GM19023 (cell line): ENCODE measurements at regions not wholly inside any gene's neighbourhood (a gene's known extent, or its start where the extent isn't known, plus 50 kb on each side); places are given as distances from the start of the nearest gene placed in this dataset.
"Not testable (repeated sequence)": the region's sequence is repeated elsewhere in the genome, so short reads cannot be mapped to it uniquely, and the experiment has no call there.

Source experiments
- ATAC-seq: cut with Tn5 transposase; IDR thresholded peaks from one replicate; pipeline ENCODE4 v1.9.1; 2021; ENCODE audit warnings: mild to moderate bottlenecking, moderate library complexity; ENCODE audit not compliant: unreplicated experiment

DNA sequence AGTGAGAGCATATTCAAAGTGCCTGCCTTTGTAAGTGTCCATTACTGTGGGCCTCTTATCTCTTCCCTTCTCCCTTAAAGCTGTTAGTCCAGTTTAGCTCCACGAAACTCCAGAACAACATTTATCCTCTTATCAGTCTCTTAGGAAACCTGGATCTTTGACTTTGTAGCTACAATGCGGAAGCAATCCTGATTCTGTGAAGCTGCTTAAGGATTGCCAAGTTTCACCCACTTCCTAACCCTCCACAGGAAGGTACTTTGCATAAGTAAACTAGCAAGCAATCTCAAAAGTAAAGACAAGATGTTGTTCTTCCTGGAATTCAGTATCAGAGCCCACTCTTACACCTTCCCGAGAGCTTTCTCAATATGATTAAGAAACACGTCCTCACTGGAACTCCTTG, 164.9 kb upstream of the USP25 start:
- no peak for ATAC-seq

DNA sequence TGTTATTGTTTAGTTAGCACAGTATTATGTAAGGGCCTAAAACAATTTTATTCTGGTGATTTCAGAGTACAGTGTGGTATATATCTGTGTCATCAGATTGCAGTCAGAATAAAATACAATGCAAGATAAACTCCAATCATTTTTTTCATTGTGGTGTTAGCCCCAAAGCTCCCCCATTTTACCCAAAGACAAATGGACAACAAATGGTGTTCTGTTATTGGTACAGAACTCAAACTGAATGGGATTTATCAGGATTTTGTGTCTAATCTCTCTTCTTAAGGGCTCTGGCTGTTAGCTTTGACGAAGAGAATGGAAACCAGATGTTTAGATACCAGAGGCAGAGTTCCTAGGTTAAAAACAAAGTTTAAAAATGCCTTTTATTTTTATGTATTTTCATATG, 163.1 kb upstream of the USP25 start:
- no peak for ATAC-seq

DNA sequence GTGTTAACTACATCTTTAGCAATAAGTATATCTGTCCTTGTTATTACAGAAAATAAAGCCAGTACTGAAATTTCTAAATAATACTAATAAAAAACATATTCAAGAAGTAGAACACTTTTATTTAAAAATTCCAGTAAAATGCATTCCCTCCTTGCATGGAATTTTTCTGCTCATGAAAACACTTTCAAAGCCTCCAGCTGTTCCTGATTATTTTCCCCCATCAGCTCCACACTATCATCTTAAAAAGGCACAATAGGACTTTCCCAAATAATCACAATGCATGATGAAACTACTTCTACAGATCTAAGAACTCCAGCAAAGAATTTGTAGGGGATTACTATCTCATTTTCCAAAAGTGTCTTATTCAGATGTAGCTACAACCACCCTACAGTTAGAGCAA, 162.6 kb upstream of the USP25 start:
- no peak for ATAC-seq

DNA sequence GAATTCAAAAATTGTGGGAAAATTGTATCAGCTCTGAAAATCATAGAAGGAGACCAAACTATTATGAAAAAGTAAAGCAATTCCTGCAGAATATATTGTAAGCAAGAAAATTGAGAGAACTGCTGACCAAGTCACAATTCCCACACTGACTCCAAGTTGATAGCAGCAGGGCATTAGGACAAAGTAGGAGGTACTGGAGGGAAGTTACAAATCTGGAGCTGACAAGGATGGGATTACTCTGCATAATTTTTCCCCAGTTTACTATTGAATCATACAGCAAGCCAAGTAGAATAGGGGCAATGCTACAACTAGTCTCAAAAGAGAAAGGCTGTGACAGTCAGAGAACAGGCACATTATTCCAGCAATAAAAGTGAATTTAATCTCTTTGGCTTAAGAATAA, 161.3 kb upstream of the USP25 start:
- ATAC-seq: no peak

DNA sequence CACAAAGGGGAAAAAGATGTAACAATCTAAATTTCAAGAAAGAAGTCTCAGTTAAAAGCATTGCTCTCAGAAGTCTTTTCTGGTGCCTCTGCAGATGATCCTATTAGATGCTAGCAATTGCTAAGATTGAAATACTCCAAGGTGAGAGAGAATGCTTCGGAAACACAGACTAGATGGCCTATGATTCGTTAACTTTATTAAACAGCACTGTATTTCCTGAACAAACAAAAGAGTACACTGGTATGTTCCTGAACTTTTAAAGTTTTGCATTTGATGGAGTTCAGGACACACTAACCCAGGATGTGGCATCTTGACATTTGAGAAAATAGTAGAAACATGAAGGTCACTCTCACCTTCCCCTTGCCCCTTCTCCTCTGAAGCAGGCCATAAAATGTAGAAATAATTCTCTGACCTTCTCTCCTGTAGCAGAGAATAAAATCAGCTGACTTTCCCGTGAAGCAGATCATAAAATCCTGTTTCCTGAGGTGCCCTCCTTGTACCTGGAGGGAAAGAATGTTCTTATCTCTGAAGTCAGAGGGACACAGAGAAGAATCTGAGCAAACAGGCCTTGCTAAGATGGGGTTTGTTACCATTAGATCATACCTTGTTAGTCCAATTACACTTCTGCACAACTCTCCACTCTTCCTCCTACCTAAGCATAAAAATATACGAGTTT, 142.9 kb upstream of the USP25 start:
- ATAC-seq: no peak

DNA sequence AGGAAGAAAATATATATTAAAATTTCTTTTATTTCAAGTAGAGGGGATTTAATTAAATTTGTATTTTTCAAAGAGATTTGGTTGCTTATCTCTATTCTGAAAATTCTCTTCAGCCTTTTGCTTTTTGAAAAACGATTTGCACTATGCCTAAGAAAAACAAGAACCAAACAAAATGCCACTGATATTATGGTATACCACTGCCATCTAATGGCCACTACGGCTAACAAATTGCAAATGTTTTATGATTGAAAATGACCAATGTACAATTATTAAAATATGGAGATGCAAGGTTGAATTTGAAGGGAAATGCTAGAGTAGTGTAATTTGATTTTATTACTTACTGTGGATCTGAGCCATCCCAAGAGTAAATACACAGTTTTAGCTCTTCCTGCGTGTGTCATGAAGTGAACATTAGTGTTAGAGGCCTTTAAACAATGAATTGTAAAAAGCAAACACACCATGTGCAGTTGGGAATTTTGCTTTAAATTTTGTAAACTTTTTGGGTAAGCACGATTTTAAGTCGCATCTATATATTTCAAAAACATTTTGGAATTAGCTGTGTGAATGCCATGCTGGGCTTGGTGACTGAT, 137.4 kb upstream of the USP25 start:
- ATAC-seq: no peak

DNA sequence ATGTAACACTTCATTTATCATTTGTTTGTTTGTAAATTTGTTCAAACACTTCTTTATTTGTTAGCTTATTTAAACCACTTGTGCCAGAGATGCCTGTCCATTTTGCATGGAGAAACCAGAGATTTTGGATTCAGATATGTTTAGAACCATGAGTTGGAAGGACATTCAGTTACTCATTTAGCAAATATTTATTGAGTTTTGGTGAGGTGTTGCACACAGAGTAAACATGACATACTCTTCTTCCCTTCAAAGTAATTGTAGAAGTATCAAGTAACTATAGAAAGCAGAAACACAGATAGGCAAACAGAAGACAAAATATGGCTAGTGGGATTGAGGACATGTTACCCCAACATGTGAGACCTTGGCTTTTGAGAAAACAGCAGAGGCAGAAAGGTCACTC, 136.8 kb upstream of the USP25 start:
- ATAC-seq: no peak

DNA sequence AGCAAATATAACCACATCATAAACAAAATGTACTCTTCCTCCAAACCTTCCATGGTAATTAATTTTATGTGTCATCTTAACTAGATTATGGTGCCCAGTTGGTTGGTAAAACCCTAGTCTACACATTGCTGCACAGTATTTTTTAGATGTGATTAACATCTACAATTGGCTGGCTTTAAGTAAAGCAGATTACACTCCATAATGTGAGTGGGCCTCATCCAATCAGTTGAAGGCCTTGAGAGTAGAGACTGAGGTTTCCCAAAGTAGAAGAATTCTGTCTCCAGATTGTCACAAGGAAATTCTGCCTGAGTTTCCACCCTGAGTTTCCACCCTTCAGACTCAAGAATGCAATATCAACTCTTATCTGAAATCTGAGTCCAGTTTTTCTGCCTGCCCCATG, 128.4 kb upstream of the USP25 start:
- no peak for ATAC-seq

DNA sequence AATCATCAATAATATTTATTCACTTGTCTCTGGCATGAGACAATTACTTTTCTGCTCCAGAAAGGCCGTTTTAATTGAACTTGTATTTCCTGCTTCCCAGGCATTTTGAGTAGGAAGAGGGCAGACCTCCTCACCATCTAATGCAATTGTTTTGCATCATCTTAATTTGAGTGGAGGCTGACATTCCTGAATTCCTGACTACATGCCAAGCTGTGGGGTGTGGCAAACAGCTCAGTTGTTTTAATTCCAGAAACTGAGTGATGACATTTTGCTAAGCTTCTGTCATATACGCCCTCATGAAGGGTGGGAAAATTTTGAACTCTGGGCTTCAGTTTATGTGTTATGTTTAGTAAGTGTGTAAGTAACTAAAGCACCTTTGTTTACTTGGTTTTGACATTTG, 125.4 kb upstream of the USP25 start:
- ATAC-seq: no peak

DNA sequence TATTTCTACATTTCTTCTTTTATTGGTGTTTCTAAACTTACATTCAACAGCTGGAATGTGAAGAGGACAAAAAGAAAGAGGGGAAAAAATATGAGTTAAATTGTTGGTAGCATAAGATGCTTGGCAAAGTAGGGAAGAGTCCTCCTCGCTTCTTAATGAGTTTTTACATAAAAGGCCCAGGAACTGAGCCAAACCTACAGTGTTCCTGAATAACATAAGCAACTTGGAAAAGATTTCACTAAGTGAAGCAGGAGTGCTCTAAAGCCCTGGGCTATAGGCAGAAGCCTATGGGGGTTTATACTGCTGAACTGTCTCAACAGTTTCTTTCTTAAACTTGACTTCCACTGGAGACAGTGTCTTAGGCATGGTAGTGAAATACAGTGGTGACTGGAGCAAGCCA, 115.0 kb upstream of the USP25 start:
- no peak for ATAC-seq

DNA sequence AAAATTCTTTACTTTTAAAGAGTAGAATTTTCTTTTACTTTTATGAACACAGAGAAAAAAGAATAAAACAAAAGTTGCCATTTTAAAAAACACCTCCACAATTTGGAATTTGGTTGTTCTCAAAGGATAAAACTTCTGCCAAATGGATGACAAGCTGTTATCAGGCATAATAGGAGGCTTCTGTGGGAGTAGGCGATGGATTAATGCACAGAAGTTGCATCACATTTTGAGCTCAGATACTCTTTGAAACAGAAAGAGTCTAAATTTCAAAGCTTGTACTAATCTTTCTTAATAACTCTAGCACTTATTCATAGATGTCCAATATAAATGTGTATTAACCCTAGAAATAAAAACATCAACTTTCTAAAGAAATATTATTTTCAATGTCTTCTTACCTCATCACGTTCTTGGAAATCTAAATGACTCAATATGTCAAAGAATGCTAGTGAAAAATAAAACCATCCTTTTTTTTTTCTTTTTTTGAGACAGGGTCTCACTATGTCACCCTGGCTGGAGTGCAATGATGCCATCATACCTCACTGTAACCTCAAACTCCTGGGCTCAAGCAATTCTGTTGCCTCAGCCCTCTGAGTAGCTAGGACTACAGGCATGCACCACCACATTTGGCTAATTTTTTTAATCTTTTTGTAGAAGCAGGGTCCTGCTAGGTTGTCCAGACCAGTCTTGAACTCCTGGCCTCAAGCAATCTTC, 112.8 kb upstream of the USP25 start:
- no peak for ATAC-seq

DNA sequence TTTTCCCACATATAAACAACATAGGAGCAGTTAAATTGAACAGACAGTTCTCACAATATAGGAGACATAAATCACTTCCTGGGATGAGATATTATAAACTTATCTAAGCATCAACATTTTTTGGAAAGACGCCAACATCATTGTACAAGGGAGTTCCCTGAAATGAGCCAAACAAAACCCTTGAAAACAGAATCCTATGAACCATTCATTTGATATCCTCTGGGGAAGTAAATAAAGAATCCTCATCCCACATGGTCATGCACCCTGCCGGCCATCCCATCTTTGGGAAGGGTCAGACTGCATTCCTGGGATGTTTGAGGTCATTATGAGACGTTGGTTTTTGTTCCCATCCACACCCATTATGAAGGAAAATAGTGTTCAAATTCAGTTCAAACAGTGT, 111.8 kb upstream of the USP25 start:
- ATAC-seq: no peak

DNA sequence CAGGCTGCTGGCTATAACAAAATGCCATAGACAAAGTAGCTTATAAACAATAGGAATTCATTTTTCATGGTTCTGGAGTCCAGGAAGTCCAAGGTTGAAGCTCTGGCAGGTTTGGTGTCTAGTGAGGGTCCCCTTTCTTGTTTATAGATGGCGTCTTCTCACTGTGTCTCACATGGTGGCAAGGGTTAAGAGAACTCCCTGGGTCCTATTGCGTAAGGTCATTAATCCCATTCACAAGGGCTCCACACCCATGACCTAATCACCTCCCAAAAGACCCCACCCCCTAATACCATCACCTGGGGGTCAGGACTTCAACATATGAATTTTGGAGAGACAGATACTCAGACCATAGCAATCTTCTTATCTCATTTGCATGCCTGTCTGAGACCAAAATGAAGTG, 108.9 kb upstream of the USP25 start:
- no peak for ATAC-seq

DNA sequence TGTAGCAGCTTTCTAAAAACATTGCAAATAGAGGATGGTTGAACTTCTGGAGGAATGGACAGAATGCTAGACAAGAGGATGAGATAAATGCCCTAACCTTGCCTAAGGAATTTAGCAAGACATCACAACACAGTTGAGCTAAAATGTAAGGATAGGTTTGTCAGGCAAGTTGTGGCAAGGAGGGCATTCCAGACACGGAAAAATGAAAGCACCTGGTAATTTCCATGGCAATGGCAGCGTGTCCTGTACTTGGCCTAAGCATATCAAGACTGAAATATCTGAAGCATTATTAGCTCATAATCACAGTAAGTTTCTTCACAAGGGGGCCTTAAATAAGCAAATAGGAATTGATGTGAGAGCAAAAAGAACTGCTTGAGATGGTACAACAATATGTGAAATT, 105.1 kb upstream of the USP25 start:
- ATAC-seq: no peak

DNA sequence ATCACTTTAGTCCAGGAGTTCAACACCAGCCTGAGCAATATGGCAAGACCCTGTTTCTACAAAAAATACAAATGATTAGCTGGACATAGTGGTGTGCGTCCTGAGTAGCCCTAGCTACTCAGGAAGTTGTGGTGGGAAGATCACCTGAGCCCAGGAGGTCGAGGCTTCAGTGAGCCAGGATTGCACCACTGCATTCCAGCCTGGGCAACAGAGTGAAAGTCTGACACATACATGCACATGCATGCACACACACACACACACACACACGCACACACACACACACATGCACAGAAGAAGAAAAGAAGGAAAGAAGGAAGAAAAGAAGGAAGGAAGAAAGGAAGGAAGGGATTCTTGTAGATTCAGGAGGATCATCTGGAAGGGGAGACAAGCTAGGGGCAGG, 104.4 kb upstream of the USP25 start:
- no peak for ATAC-seq

DNA sequence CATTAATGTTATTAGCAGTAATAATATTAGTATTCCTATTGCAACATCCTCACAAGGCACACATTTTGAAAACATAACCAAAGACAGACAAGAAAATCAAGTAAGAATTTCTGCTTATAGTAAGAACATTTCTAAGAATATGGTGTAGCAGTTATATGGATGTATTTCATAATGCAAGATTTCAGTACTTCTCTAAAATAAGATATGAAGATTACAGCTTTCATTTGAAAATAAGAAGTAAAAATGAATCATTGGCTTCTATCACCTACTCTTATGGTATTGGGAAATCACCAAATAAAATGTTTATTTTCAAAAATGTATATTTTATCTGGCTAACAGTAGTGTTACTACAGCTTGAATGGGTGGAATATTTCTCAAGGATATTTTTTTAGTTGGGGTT, 103.8 kb upstream of the USP25 start:
- no peak for ATAC-seq

DNA sequence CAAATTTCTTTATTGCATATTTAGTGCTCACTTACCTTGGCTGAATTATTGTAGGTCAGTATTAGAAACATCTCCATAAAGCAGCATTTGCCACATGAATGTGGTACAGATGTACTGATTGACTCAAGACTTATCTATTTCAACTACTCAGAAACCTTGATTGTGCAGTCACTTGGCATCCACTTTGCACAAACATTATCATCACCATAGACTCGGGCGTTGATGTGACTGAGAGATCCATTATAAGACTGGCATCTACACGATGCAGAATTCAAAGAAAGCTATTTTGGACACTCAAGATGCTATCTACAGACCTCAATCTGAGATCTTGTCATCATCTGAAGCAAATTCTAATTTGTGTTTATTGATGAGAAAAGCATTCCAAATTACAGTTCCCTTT, 102.8 kb upstream of the USP25 start:
- ATAC-seq: no peak

DNA sequence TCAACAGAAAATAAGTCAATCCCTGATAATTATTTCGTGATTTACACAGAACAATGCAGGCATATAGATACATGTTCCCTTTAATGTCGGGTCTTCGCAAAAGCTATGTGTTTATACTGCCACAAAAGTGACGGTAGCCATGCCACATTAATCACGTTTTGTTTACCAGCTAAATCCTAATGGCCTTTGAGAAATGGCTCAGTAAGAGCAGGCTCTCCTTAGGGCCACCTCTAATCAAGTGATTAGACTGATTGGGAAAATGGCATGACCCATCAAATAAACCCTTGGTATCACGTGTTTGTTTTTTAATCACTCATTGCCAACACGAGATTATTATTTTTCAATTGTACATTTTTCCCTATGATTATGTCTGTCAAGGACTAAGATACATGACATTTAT, 102.0 kb upstream of the USP25 start:
- no peak for ATAC-seq

DNA sequence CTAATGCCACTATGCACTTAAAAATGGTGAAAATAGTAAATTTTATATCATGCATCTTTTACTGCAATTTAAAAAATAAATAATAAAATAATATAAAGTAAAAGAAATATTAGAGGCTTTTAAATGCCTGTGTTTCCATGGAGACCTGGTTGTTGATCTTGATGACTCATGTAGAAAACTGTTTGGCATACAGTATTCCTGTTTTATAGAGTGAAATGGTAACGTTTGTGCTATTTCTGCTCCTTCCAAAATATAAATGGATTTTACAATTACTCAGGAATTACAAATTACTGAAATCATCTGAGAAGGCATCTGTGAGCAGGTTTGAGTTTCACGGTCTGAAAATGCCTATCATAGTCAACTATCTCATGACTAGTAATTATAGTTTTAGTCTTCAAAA, 98.4 kb upstream of the USP25 start:
- ATAC-seq: no peak

DNA sequence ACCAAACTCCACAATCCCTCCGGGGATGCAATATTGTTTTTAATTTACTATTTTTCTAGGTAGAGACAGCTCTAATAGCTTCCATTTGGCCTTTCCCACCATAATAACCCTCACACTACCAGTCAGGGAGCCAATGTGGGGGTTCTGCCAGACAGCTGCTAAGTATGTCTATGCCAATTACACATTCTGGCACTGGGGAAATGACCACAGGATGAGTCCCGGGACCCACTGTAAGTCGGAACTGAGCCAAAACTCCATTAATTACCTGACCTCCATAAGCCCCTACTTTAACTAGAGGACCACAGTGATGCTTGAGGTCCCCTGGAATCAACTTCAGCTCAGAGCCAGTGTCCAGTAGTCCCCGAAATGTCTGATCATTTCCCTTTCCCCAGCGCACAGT, 95.2 kb upstream of the USP25 start:
- not testable (repeated sequence) for ATAC-seq

DNA sequence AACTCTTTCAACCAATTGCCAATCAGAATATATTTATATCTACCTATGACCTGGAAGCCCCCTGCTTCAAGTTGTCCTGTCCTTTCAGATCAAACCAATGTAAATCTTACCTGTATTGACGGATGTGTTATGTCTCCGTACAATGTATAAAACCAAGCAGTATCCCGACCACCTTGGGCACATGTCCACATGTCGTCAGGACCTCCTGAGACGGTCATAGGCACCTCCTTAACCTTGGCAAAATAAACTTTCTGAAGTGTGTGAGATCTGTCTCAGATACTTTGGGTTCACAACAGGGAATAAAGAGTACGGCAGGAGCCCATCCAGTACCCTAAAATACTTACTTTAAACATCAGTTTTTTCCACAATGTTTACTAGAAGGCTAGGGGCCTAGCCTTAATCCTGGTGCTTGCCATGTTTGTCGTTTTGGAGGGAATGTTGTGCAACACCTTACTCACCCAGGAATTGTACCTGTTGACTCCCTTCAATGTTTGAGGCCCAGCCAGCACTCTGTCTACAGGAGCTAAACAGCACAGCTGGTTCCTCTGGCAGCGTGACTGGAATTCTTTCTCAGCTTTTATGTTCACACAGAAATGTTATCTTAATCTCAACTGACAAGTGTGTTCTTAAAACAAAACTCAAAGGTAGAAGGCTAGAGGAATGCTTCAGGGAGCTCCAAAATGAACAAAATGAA, 90.8 kb upstream of the USP25 start:
- ATAC-seq: no peak

DNA sequence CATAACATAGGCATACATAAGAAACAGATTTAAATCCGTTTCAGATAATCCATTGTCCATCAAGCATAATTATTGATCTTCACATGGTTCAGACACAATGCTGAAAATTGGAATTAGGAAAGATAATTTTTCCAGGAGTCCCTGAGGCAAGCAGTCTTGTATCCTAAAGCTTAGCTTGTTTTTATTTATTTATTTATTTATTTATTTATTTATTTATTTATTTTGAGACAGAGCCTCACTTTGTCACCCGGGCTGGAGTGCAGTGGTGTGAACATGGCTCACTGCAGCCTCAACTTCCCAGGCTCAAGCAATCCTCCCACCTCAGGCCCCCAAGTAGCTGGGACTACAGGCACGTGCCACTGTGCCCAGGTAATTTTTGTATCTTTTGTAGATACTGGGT, 89.7 kb upstream of the USP25 start:
- ATAC-seq: not testable (repeated sequence)
